ENCODE measurements at regions not wholly inside any gene's neighbourhood (a gene's known extent, or its start where the extent isn't known, plus 50 kb on each side); places are given as distances from the start of the nearest gene placed in this dataset.
"Not testable (repeated sequence)": the region's sequence is repeated elsewhere in the genome, so short reads cannot be mapped to it uniquely, and the experiment has no call there.

DNA sequence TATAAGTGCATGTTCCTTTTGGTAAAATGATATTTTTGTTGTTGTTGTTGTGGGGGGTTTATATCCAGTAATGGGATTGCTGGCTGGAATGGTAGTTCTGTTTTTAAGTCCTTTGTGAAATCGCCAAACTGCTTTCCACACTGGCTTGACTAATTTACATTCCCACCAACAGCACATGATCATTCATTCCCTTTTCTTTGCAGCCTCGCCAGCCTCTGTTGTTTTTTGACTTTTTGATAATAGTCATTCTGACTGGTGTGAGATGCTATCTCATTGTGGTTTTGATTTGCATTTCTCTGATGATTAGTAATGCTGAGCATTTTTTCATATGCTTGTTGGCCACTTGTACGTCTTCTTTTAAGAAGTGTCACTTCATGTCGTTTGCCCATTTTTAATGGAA lies 188.5 kb upstream of the CHRM3 start:
- no peak for DNase-seq

GRCh38 chr1:239189998-239190512 lies 196.3 kb upstream of the CHRM3 start:
- no peak for DNase-seq

DNA sequence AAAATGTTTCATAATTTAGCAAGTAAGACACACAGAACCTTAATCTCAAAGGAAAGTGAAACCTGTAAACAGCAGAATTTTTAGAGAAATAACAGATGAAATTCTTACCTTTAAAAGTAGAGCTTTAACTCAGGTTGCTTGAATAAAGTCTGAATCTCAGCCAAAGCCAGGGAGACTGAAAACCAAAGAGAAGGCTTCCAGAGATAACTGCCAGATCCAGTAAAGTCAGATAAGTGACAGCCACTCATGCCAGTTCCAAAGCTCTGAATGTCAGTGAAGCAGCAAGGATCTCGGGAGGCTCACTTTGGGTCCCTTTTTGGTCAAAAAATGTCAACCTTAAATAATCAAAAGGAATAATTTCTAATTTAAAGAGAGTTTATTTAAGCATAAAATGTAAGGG lies 199.9 kb upstream of the CHRM3 start:
- DNase-seq = no peak

DNA sequence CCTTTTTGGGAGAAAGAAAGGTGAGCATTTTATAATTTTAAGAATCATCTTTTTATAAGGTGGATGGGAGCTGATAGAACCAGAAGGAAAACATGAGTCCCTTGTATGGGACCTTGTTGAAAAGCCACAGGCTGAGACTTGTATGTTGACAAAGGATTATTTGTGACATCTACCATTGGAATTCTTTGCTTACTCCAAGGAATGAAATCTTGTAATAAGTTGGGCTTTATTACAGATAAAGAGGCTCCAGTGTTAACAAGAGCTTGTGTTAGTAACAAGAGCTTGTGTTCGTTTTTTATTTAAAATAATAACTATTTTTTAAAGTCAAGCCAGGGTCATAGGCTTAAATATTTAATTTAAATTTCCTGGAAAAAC lies 201.1 kb upstream of the CHRM3 start:
- DNase-seq = no peak

DNA sequence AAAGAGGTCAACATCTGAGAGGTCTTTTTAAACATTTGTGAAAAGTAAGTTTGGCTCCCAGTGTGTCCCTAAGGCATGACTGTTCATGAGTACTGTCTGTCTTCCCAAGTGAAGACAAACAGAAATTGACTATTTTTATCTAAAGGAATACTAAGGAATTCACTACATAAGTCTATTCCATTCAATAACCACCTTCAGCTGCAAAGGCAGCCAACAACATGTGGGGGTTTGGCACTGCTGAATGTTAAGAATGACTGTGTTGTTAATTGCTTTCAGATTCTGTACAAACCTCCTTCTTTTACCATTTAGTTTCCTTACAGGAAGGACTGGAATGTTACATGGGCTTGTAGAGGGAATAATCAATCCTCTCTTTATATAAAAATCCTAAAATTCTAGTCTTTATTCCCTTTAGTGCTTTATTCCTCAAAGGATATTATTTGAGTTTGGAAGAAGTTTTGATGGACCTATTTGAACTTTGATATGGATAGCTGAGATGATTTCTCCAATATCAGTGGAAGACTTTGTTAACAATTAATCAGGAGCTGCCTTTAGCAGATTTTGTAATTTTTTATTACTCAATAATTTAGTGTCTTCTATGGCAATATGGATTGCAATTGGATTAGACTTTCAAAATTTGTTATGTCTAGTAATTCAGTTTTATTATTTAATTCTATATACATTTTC lies 201.7 kb upstream of the CHRM3 start:
- DNase-seq = no peak

DNA sequence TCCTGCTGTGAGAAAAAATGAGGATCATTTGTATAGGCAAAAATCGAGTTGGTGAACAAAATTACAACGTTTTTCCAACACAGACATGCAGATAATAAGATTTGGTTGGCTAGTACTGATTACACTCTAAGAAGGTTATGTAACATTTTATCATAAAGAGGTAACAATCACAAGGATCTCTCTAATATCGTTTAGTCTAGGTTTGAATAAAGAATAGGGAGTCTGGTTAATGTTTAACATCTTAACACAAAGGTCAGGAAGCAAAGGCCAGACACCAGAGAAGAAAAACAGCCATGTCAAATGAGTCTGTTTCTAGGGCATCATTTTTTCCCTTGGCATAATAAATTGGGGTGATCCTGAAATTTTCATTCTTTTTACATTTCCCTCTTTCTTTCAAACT lies 207.4 kb upstream of the CHRM3 start:
- no peak for DNase-seq

DNA sequence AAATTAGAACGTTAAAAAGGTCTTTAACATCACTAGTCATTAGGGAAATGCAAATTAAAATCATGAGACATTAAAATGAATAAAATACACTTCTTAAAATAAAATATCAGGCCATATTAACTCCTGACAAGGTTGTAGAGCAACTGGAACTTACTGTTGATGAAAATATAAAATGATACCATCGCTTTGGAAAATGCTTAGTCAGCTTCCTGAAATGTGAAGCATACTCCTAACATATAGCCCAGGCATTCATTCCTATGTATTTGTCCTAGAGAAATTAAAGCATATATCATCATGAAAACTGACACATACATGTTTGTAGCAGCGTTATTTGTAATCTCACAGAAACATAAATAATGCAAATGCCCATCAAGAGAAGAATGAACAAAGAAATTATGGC lies 211.5 kb upstream of the CHRM3 start:
- DNase-seq = no peak

- no peak for DNase-seq
These were observed 215.5 kb upstream of the CHRM3 start for GRCh38 chr1:239170828-239171227.

DNA sequence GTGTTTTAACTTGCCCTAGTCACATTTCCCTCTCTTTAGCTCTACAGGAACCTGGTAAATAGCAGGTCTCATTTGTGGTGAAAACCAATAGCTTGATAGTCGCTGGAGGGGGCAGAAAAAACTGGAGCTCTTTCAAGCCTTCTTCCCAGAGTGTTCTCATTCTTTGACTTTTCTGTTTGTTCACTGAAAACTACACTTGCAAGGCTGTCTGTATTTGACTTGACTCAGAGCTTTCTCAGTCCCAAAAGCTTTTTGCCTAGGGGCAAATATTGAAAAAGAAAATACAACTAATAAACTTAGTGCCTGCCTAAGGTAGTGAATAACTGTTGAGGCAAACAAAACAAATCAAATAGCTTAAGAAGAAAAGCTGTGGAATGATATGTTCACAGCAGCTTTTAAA lies 217.1 kb upstream of the CHRM3 start:
- no peak for DNase-seq

DNA sequence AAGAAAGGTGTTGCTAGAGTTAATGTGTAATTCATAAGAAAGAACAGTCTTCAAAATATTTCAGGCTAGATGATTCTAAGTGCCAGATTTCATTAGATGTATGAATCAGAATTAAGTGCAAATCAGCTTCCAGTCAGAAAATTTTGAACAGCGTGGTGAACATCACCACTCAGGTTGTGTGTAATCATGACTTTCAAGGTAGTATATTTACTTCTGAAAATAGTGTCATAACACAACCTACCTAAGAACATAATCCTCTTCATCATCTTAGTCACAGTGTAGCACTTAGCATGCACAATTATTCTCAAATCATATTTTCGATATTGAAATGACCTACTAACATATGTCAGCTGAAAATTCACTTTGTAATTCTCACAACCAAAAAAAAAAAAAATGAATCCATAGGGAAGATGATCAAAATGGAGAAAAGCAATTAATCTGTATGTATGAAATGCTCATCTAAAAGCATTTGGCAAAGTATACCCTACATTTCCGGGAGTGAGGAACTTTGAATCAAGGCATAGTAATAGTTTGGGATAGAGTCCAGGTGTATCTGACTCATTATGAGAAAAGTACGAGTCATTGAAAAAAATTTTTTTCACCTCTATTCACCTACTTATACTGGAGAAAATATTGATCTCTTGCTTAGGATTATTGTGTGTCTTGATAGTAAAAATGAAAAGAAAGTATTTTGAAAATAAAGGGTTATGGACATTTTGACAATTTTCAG lies 221.8 kb upstream of the CHRM3 start:
- DNase-seq = no peak

DNA sequence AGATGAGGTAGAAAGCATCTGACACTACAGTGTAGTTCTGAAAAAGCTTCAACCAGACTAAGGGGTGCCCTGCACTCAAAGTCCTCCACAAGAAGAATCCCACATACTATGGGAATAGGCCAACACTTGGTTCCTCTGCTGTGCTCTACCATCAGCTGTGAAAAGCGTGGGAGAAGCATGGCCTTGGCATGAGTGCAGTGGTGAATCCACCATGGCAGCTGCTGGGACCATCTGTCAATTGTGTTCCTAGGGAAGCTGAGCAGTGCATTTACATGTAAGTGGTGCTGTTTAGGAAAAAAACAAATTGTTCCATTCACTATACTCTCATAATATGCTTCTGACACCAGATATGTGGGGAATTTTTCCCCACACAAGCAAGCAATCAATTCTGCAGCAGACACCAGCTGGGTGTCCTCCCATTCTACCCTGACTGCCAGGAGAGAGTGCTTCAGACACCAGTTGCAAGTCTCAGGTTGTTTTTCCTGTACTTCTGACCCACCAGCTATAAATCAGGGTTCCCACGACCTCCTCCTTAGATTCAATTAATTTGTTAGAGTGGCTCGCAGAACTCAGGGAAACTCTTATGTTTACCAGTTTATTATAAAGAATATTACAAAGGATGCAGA lies 230.8 kb upstream of the CHRM3 start:
- no peak for DNase-seq

DNA sequence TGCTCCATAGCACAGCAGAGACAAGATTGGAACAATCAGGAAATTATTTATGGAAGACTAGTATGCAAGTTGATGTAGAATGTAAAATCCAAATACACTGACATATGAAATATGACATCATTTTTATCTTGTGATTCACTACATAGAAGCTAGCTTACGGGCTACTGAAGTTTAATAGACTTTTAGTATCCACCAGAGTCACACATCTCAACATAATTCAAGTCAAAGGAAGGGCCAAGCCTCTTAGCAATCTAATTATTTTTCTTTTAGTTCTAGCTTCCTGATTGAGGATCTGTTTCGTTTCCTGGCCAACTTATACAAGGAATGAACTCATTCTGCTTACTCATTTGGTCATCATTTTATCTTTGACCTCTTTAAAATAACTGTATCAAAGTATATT lies 234.4 kb upstream of the CHRM3 start:
- no peak for DNase-seq

GRCh38 chr1:239140968-239141367 lies 245.4 kb upstream of the CHRM3 start:
- no peak for DNase-seq

- DNase-seq = no peak
These were observed 246.6 kb upstream of the CHRM3 start for GRCh38 chr1:239139801-239140200.

DNA sequence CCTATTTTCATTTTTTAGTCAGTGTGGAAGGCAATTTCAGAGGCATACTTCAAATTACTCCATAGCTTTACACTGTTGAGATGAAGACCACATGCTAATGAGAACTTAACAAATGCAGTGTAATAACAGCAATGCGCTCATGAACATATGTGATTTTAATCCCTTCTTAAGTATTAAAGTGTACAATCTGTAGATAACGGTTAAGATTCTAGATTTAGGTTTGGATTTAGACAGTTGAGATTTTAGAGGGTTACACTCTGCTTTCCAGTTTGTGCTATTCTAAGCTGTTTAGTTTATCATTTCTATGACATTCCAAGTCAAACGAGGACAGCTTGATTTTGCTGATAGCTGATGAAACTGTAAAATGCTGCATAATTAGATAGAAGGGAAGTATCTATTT lies 257.8 kb upstream of the CHRM3 start:
- DNase-seq = no peak

DNA sequence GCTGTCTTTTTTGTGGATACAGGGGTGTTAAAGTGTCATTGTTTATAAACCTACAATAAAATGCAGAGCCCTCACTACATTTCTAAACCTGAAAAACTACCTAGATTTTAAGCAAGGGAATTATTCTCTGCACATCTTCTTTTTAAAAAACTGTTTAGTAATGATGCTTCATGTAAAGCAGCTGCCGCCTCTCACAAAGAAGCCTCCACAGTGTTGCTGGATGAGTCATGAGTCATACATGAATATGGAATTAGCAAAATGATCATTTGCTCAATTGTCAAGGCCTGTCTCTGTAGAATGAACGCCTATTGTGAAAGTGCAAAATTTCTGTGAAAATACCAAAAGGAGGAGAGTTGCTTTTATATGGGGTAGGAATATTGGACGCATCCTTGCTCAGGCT lies 259.5 kb upstream of the CHRM3 start:
- DNase-seq = no peak

DNA sequence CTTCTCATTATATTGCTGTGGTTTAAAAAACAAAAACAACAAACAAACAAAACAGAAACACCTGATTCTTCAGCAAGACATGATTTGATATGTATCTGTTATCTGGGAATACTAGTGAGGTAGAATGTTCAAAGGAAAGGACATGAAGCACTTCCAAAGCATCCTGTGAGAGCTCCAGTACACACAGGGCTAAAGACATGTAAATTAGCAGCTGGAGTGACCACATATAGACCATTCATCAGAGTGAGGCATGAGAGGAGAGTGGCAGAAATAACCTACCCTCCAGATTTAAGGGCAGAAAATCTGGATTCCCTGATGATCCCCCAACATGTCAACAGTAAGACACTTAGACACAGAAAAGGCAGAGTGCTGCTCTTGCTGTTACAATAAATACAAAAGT lies 260.5 kb upstream of the CHRM3 start:
- DNase-seq = no peak

DNA sequence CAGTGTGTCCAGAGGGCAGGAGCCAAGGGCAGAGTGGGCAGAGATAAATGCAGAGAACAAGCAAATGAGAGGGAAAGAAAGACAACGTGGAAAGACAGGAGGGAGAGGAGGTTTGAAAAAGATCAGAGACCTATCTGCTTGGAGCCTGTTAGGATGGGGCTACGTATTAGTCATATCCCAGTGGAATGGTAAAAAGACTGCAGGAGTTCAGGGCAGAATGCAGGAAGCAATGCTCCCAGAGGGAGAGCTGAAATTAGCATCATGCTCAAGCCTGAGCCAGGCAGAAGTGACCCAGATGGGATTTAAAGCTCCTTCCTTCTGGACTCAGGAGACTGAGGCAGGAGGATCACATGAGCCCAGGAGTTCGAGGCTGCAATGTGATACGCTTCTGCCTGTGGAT lies 261.3 kb upstream of the CHRM3 start:
- DNase-seq = no peak

DNA sequence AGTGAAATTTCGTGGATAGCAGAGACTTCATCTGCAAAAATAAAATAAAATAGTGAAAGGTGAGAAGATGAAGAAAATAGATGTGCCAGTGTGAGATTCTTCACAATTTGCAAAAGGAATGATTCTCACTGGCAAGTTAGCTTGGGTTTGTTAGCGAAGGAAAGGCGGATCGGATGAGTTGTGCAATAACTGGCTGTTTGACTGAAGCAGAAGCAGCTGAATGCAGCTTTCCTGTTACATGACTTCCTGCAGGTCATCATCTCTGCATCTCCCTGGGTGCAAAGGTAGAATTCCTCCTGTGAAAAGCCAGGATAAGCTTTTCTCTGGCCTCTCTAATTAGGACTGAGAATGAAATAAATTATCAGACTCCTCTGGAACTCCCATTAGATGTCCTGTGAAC lies 263.1 kb upstream of the CHRM3 start:
- no peak for DNase-seq

DNA sequence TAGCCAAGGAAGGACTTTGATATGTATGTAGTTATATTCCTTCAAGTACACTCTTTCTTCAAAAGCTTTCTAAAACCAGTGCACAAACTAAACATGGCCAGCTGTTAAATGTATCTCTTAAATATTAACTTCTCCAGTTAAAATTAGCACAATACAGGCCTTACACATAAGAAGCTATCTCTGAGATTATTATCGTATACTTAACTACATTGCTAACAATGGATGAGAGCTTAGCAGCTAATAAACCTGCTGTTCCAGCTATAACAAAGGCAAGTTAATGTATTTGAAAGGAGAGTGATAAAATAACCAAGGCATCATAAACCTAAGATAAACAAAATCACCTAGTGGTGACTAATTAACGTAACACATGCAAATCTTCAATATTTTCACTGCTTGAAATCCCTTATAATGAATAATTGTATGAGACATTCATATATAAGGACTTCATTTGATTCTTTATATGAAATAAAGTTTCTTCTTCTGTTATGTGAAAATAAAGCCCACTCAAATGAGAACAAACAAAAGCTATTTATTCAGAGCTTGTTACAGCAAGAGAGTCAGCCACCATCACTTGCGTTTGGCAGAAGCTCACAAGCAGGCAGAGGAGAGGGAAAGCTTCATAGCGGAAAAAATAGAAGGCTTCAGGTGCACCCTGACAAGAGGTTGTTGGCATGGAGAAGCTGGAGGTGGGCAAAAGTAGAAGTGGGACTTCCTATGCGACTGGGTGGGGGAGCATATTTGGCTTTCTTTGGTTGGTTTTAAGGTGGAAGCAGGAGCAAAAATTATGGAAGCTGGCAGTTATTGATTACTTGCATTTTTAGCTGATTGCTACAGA lies 274.1 kb upstream of the CHRM3 start:
- DNase-seq = peak; percentile 44

- DNase-seq = no peak
These were observed 278.7 kb upstream of the CHRM3 start for GRCh38 chr1:239107676-239108075.

DNA sequence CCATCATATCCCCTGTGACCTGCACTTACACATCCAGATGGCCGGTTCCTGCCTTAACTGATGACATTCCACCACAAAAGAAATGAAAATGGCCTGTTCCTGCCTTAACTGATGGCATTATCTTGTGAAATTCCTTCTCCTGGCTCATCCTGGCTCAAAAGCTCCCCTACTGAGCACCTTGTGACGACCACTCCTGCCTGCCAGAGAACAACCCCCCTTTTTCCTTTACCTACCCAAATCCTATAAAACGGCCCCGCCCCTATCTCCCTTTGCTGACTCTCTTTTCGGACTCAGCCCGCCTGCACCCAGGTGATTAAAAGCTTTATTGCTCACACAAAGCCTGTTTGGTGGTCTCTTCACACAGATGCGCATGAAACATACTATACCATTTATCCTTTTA lies 279.7 kb upstream of the CHRM3 start:
- not testable (repeated sequence) for DNase-seq

GRCh38 chr1:239098400-239099037 lies 287.8 kb upstream of the CHRM3 start:
- no peak for DNase-seq

Measured in NCI-H1092 (cell line).